ENCODE measurements at regions not wholly inside any gene's neighbourhood (a gene's known extent, or its start where the extent isn't known, plus 50 kb on each side); places are given as distances from the start of the nearest gene placed in this dataset.

GRCh38 chr10:2851566-2851965 lies 215.8 kb upstream of the PFKP start:
- TF ChIP-seq CTCF (IDR thresholded peaks at IDR 0.05) (no peak), POLR2A (IDR thresholded peaks at IDR 0.05) (no peak)
- Histone ChIP-seq H3K27me3 (no peaks in the 10 kb centered on the region), H3K9me3 (no peaks in the 10 kb centered on the region), H3K27ac (no peak overlapping the region), H3K4me1 (no peaks in the 10 kb centered on the region), H3K4me3 (no peak overlapping the region), H3K36me3 (no peaks in the 10 kb centered on the region)
- intact Hi-C loops (cut with DNase I) = no loop called here
- 48% methylated on average over 3 of the region's 3 CpGs for WGBS (ENCODE audit: insufficient coverage, low coverage, low lambda C conversion rate, missing lambda C conversion rate)
- DNase-seq (no peak), ATAC-seq (no peak)

GRCh38 chr10:2850202-2850601 lies 217.1 kb upstream of the PFKP start:
- TF ChIP-seq CTCF (IDR thresholded peaks at IDR 0.05) (no peak), POLR2A (IDR thresholded peaks at IDR 0.05) (no peak)
- Histone ChIP-seq H3K27ac (no peak overlapping the region), H3K4me1 (no peaks in the 10 kb centered on the region), H3K9me3 (no peaks in the 10 kb centered on the region), H3K36me3 (no peaks in the 10 kb centered on the region), H3K4me3 (no peak overlapping the region), H3K27me3 (no peaks in the 10 kb centered on the region)
- WGBS (ENCODE audit: insufficient coverage, low coverage, low lambda C conversion rate, missing lambda C conversion rate) = 48% methylated on average over 3 of the region's 5 CpGs
- no peak for DNase-seq
- intact Hi-C loops (cut with DNase I) = no loop called here
- no peak for ATAC-seq

- intact Hi-C loops (cut with DNase I) = no loop called here
- no peaks in the 10 kb centered on the region for H3K36me3 ChIP-seq
- H3K27me3 ChIP-seq = no peaks in the 10 kb centered on the region
- no peaks in the 10 kb centered on the region for H3K9me3 ChIP-seq
- 43% methylated on average over 2 of the region's 5 CpGs for WGBS (ENCODE audit: insufficient coverage, low coverage, low lambda C conversion rate, missing lambda C conversion rate)
- ATAC-seq (no peak), DNase-seq (no peak)
- TF ChIP-seq CTCF (IDR thresholded peaks at IDR 0.05) (no peak), POLR2A (IDR thresholded peaks at IDR 0.05) (no peak)
- no peak overlapping the region for H3K4me3 ChIP-seq
- no peaks in the 10 kb centered on the region for H3K4me1 ChIP-seq
- H3K27ac ChIP-seq = no peak overlapping the region
Measured at GRCh38 chr10:2844925-2845324, 222.4 kb upstream of the PFKP start.

- Histone ChIP-seq H3K36me3 (no peaks in the 10 kb centered on the region), H3K27ac (no peak overlapping the region), H3K9me3 (no peaks in the 10 kb centered on the region), H3K4me1 (no peaks in the 10 kb centered on the region), H3K27me3 (no peaks in the 10 kb centered on the region), H3K4me3 (no peak overlapping the region)
- intact Hi-C loops (cut with DNase I) = no loop called here
- WGBS (ENCODE audit: insufficient coverage, low coverage, low lambda C conversion rate, missing lambda C conversion rate) = 43% methylated on average over 15 of the region's 16 CpGs
- ATAC-seq (peak; percentile 35 to 50 (median 40)), DNase-seq (peak in 1 of 3 donors; percentile 29)
- TF ChIP-seq POLR2A (IDR thresholded peaks at IDR 0.05) (no peak), CTCF (IDR thresholded peaks at IDR 0.05) (peak; percentile 16 to 48 (median 46))
Measured at GRCh38 chr10:2839081-2839725, 228.1 kb upstream of the PFKP start.

DNA sequence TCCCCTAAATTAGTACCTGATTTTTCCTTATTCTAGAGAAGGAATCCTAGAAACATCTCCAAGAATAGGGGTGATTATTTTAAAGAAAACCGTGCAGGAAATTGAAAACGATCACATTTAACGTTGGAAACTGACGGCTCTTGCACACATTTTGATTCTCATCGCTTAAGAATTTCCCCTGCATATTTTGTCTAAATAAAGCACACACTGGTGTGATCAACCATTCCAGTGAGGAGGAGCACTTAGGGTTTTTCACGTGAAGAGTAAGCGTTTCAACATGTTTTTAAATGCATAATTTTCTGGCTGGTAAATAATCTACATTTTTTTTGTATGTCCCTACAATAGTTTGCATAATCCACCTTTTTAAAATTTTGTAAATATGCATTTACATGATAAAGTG lies 229.7 kb upstream of the PFKP start:
- Histone ChIP-seq H3K9me3 (no peaks in the 10 kb centered on the region), H3K27ac (no peak overlapping the region), H3K36me3 (no peaks in the 10 kb centered on the region), H3K4me1 (no peaks in the 10 kb centered on the region), H3K27me3 (no peaks in the 10 kb centered on the region), H3K4me3 (no peak overlapping the region)
- TF ChIP-seq CTCF (IDR thresholded peaks at IDR 0.05) (no peak), POLR2A (IDR thresholded peaks at IDR 0.05) (no peak)
- DNase-seq (no peak), ATAC-seq (no peak)
- WGBS (ENCODE audit: insufficient coverage, low coverage, low lambda C conversion rate, missing lambda C conversion rate) = 39% methylated on average over 7 of the region's 7 CpGs
- intact Hi-C loops (cut with DNase I) = no loop called here

Data from right lobe of liver (tissue), 6 donors.